ENCODE measurements at regions not wholly inside any gene's neighbourhood (a gene's known extent, or its start where the extent isn't known, plus 50 kb on each side); places are given as distances from the start of the nearest gene placed in this dataset.

GRCh38 chr4:131644619-131645018, 1504.5 kb upstream of the PCDH10 start:
- Histone ChIP-seq H3K9ac (ENCODE audit: low read depth, low read length) (no peak overlapping the region), H3K4me3 (ENCODE audit: insufficient read depth, low read depth, low read length) (no peak overlapping the region), H2BK15ac (ENCODE audit: low read depth, low read length) (no peak overlapping the region), H2BK20ac (ENCODE audit: low read depth, low read length) (no peak overlapping the region), H4K20me1 (ENCODE audit: insufficient read depth, low read length) (no peaks in the 10 kb centered on the region), H3K4ac (ENCODE audit: low read depth, low read length) (no peak overlapping the region), H2AK9ac (replicated peaks; ENCODE audit: low read depth, low read length, poor library complexity) (no peak overlapping the region), H3K9me3 (ENCODE audit: control insufficient read depth, insufficient read depth, low read length) (no peaks in the 10 kb centered on the region), H3K4me2 (ENCODE audit: low read depth, low read length) (no peak overlapping the region), H3K27ac (ENCODE audit: insufficient read depth, low read length) (no peak overlapping the region), H3K27me3 (ENCODE audit: control insufficient read depth, insufficient read depth, low read length) (no peaks in the 10 kb centered on the region), H2AFZ (replicated peaks; ENCODE audit: low read length, poor library complexity) (no peak overlapping the region), H4K8ac (ENCODE audit: low read depth in 2 of 2, low read length in 2 of 2) (no peak overlapping the region), H3K4me1 (ENCODE audit: control insufficient read depth, insufficient read depth, low read length) (no peaks in the 10 kb centered on the region), H3K23ac (ENCODE audit: low read depth, low read length) (no peak overlapping the region), H3K79me1 (ENCODE audit: low read depth in 1 of 2, low read length in 2 of 2) (no peaks in the 10 kb centered on the region), H3K9me1 (ENCODE audit: insufficient read depth, low read length) (no peaks in the 10 kb centered on the region), H4K5ac (ENCODE audit: low read depth, low read length) (no peak overlapping the region), H3K14ac (replicated peaks; ENCODE audit: low read depth, low read length) (no peak overlapping the region), H3K18ac (ENCODE audit: low read depth, low read length) (no peak overlapping the region), H2BK5ac (ENCODE audit: low read depth, low read length, poor library complexity, severe bottlenecking) (no peak overlapping the region), H3K36me3 (ENCODE audit: control insufficient read depth, insufficient read depth, low read length) (no peaks in the 10 kb centered on the region), H2BK120ac (ENCODE audit: low read depth, low read length) (no peak overlapping the region), H4K91ac (ENCODE audit: insufficient read depth, low read depth, low read length) (no peak overlapping the region), H2AK5ac (ENCODE audit: low read depth, low read length) (no peak overlapping the region), H3K56ac (ENCODE audit: extremely low read depth, insufficient read depth, low read length) (no peak overlapping the region)
- ATAC-seq (ENCODE audit: low read depth) (peak; percentile 60; the same call in 1 of the 2 replicates), DNase-seq (peak; percentile 2)
- BruUV-seq (replicated peaks): no TSS peak
- CTCF ChIA-PET: no interaction called here
- no CpG with 5 or more reads among the region's 1 CpG for WGBS, 2 experiments (ENCODE audit: extremely low coverage in 2 of 2, insufficient read length in 1 of 2)
- dilution Hi-C loops (cut with HindIII; ENCODE audit: low sequenced_read_pairs, unreplicated experiment) (no loop called here), intact Hi-C loops (cut with micrococcal nuclease) (loop anchor here (5.0 to 10.0 kb wide), 2 partner anchors 550 to 1287 kb away; no protein-coding TSS in a partner anchor), in situ Hi-C loops (cut with MboI; ENCODE audit: low sequenced_read_pairs) (no loop called here)
- POLR2A ChIA-PET (ENCODE audit: unreplicated experiment): no interaction called here
- no peak for TF ChIP-seq RFX5 (IDR thresholded peaks at IDR 0.05; ENCODE audit: low read depth, low read length)
- TF ChIP-seq MAFK (IDR thresholded peaks at IDR 0.05; ENCODE audit: low read depth, low read length): no peak
- no peak for TF ChIP-seq CHD1 (IDR thresholded peaks at IDR 0.05; ENCODE audit: low read depth, low read length)
- TF ChIP-seq USF2 (IDR thresholded peaks at IDR 0.05; ENCODE audit: low read depth, low read length): no peak
- TF ChIP-seq MXI1 (IDR thresholded peaks at IDR 0.05; ENCODE audit: borderline replicate concordance, low read depth, low read length): no peak
- 0 out of 2 replicates have a peak, but pooled peaks have one; percentile 8 for TF ChIP-seq SMC3 (IDR thresholded peaks at IDR 0.05; ENCODE audit: low read depth, low read length)
- peak; percentile 37 for TF ChIP-seq CTCF (conservative IDR thresholded peaks at IDR 0.05; ENCODE audit: low read depth, low read length)
- TF ChIP-seq RAD21 (IDR thresholded peaks at IDR 0.05; ENCODE audit: low read length): peak; percentile 44
- TF ChIP-seq CEBPB (IDR thresholded peaks at IDR 0.05; ENCODE audit: low read depth, low read length): no peak
- TF ChIP-seq ELK1 (IDR thresholded peaks at IDR 0.05; ENCODE audit: borderline replicate concordance, low read depth, low read length): no peak

Measured in IMR-90 (cell line).